Hepatocyte (in vitro differentiated cells): ENCODE measurements at regions not wholly inside any gene's neighbourhood (a gene's known extent, or its start where the extent isn't known, plus 50 kb on each side); places are given as distances from the start of the nearest gene placed in this dataset.

Source experiments
- DNase-seq: peaks from one replicate; pipeline ENCODE4 v3.0.0-alpha.2; 2016; ENCODE audit warnings: low spot score
- H2AFZ ChIP-seq: fragments of 200-600 bp; sonication (generic); 2 replicates; pipeline ENCODE4 v1.6.0; 2016; ENCODE audit warnings: antibody characterized with exemption, mild to moderate bottlenecking
- H3K27ac ChIP-seq: fragments of 200-600 bp; sonication (generic); 2 replicates; pipeline ENCODE4 v1.5.1; 2016; ENCODE audit warnings: mild to moderate bottlenecking
- H3K27me3 ChIP-seq: fragments of 200-600 bp; sonication (generic); 2 replicates; pipeline ENCODE4 v1.6.1; 2016
- H3K36me3 ChIP-seq: fragments of 200-600 bp; sonication (generic); replicated peaks from 2 replicates; pipeline ENCODE4 v1.5.1; 2016; ENCODE audit warnings: low read depth; ENCODE audit not compliant: insufficient read depth
- H3K4me1 ChIP-seq: fragments of 200-600 bp; sonication (generic); 2 replicates; pipeline ENCODE4 v1.5.1; 2016; ENCODE audit warnings: mild to moderate bottlenecking, moderate library complexity; ENCODE audit not compliant: insufficient read depth
- H3K4me2 ChIP-seq: fragments of 200-600 bp; sonication (generic); 2 replicates; pipeline ENCODE4 v1.6.0; 2016
- H3K4me3 ChIP-seq: fragments of 200-600 bp; sonication (generic); 2 replicates; pipeline ENCODE4 v1.5.1; 2016; ENCODE audit warnings: mild to moderate bottlenecking
- H3K79me2 ChIP-seq: fragments of 200-600 bp; sonication (generic); 2 replicates; pipeline ENCODE4 v1.6.0; 2017; ENCODE audit warnings: mild to moderate bottlenecking
- H3K9me2 ChIP-seq: fragments of 200-600 bp; sonication (generic); replicated peaks from 2 replicates; pipeline ENCODE4 v1.6.0; 2017; ENCODE audit warnings: mild to moderate bottlenecking; ENCODE audit not compliant: insufficient read depth
- H3K9me3 ChIP-seq: fragments of 200-600 bp; sonication (generic); 2 replicates; pipeline ENCODE4 v1.5.1; 2016; ENCODE audit warnings: low read depth, mild to moderate bottlenecking
- H4K20me1 ChIP-seq: fragments of 200-600 bp; sonication (generic); 2 replicates; pipeline ENCODE4 v1.6.0; 2016; ENCODE audit warnings: mild to moderate bottlenecking; ENCODE audit not compliant: insufficient read depth, poor library complexity, severe bottlenecking
- CTCF ChIP-seq: fragments of 200-600 bp; sonication (generic); IDR thresholded peaks from 2 replicates; pipeline ENCODE4 v1.5.1; 2016; ENCODE audit warnings: antibody characterized with exemption, mild to moderate bottlenecking; ENCODE audit not compliant: poor library complexity
- EZH2 ChIP-seq: fragments of 200-600 bp; sonication (generic); IDR thresholded peaks from 2 replicates; pipeline ENCODE4 v1.6.1; 2016; ENCODE audit warnings: antibody characterized with exemption, mild to moderate bottlenecking, borderline replicate concordance
- EZH2phosphoT487 ChIP-seq: fragments of 200-600 bp; sonication (generic); IDR thresholded peaks from one replicate; pipeline ENCODE4 v1.6.1; 2018; ENCODE audit warnings: antibody characterized with exemption, mild to moderate bottlenecking, low read depth, moderate library complexity; ENCODE audit not compliant: unreplicated experiment, severe bottlenecking
- WGBS: methylation state at CpG from one replicate; pipeline ENCODE4 v1.1.6; 2016; ENCODE audit warnings: low lambda C conversion rate; ENCODE audit errors: missing lambda C conversion rate; 5-methylcytosine and 5-hydroxymethylcytosine counted together

GRCh38 chr13:22189176-22190048 lies 518.5 kb downstream of the FGF9 start:
- TF ChIP-seq CTCF (no peak), EZH2phosphoT487 (no peak), EZH2 (no peak)
- Histone ChIP-seq H4K20me1 (no peaks in the 10 kb centered on the region), H3K79me2 (no peaks in the 10 kb centered on the region), H3K27ac (no peak overlapping the region), H2AFZ (no peak overlapping the region), H3K4me2 (no peak overlapping the region), H3K4me3 (no peak overlapping the region), H3K9me3 (no peaks in the 10 kb centered on the region), H3K4me1 (peaks cover 8% of the 10 kb centered on the region), H3K9me2 (no peaks in the 10 kb centered on the region), H3K27me3 (no peaks in the 10 kb centered on the region), H3K36me3 (no peaks in the 10 kb centered on the region)
- no peak for DNase-seq
- 89% methylated on average over 8 of the region's 8 CpGs for WGBS

DNA sequence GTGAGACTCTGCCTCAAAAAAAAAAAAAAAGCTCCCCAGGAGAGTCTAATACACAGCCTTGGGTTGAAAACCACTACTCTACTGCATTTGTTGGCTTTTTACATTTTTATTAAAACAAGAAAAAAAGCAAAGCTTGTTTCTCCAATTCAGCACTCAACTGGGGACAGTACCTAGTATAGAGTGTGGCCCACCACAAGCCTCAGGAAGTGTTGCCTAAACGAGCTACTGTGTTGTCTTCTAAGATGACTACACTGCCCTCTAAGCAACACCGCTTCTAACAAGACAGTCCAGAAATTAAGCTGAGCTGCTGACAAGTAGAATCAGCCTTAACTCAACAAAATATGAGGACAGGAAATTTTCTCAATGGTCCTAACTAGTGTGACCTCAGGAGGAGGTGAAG lies 522.2 kb downstream of the FGF9 start:
- no peak for TF ChIP-seq EZH2phosphoT487
- TF ChIP-seq CTCF = no peak
- TF ChIP-seq EZH2 = no peak
- 93% methylated on average over 2 of the region's 2 CpGs for WGBS
- Histone ChIP-seq H3K27ac (no peak overlapping the region), H3K4me3 (no peak overlapping the region), H2AFZ (no peak overlapping the region), H3K36me3 (no peaks in the 10 kb centered on the region), H3K9me2 (no peaks in the 10 kb centered on the region), H3K4me2 (no peak overlapping the region), H3K4me1 (peaks cover 13% of the 10 kb centered on the region), H4K20me1 (no peaks in the 10 kb centered on the region), H3K79me2 (no peaks in the 10 kb centered on the region), H3K27me3 (no peaks in the 10 kb centered on the region), H3K9me3 (no peaks in the 10 kb centered on the region)
- no peak for DNase-seq

DNA sequence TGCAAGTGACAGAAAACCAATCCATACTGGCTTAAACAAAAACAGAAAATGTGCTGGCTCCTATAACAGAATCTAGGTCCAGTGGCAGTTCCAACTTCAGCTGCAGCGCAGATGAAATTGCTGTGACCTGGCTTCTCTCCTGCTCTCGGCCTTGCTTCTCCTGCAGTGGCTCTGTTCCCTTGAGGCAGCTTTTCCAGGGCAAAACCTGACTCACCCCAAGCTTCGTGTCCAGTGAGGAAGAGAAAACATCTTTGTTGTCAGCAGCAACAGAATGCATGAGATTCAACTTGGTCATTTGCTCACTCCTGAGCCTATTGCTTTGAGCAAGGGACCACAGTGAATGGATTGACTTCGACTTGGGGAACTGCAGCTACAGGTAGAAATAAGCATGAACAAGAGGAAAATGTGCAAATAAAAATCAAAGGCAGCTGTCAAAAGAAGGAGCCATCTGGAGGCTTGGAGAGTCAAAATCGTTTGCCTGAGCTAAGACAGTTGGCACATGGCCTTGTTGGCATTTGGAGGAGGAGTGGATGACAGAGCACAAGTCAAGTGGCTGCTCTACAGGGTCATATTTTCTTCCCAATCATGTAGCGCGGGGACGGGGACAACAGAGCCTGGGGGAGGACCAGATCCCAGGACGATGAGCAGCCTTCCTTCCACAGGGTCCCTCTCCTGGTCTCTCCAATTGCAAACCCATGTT lies 523.4 kb downstream of the FGF9 start:
- Histone ChIP-seq H2AFZ (no peak overlapping the region), H3K9me3 (no peaks in the 10 kb centered on the region), H3K4me2 (no peak overlapping the region), H3K4me1 (peaks cover 22% of the 10 kb centered on the region), H4K20me1 (no peaks in the 10 kb centered on the region), H3K79me2 (no peaks in the 10 kb centered on the region), H3K27ac (no peak overlapping the region), H3K4me3 (no peak overlapping the region), H3K27me3 (no peaks in the 10 kb centered on the region), H3K36me3 (no peaks in the 10 kb centered on the region), H3K9me2 (no peaks in the 10 kb centered on the region)
- DNase-seq = no peak
- TF ChIP-seq CTCF (no peak), EZH2phosphoT487 (no peak), EZH2 (no peak)
- WGBS = 91% methylated on average over 9 of the region's 9 CpGs
